Memory B cell (primary cell): ENCODE measurements at regions not wholly inside any gene's neighbourhood (a gene's known extent, or its start where the extent isn't known, plus 50 kb on each side); places are given as distances from the start of the nearest gene placed in this dataset.

ENCODE experiments used
- ATAC-seq: fragments of 150-1000 bp; cut with Tn5 transposase; 2 replicates; pipeline ENCODE4 v1.10.0; 2021; ENCODE audit warnings: low read depth, mild to moderate bottlenecking, moderate library complexity
- DNase-seq, 2 donors: peaks; one replicate each; pipeline ENCODE4 v3.0.0; 2022; ENCODE audit warnings: low spot score in 2 of 2
- H3K27ac Mint-ChIP-seq: one replicate; pipeline ENCODE4 v1.8.0; 2022; ENCODE audit warnings: mild to moderate bottlenecking, moderate library complexity, mixed read lengths
- H3K27me3 Mint-ChIP-seq: one replicate; pipeline ENCODE4 v1.8.0; 2022; ENCODE audit warnings: mixed read lengths
- H3K36me3 Mint-ChIP-seq: one replicate; pipeline ENCODE4 v1.8.0; 2022; ENCODE audit warnings: mild to moderate bottlenecking, mixed read lengths
- H3K4me1 Mint-ChIP-seq: one replicate; pipeline ENCODE4 v1.8.0; 2022; ENCODE audit warnings: mixed read lengths
- H3K4me3 Mint-ChIP-seq: one replicate; pipeline ENCODE4 v1.8.0; 2022; ENCODE audit warnings: mild to moderate bottlenecking, moderate library complexity, mixed read lengths
- H3K9me3 Mint-ChIP-seq: one replicate; pipeline ENCODE4 v1.8.0; 2022; ENCODE audit warnings: mixed read lengths

DNA sequence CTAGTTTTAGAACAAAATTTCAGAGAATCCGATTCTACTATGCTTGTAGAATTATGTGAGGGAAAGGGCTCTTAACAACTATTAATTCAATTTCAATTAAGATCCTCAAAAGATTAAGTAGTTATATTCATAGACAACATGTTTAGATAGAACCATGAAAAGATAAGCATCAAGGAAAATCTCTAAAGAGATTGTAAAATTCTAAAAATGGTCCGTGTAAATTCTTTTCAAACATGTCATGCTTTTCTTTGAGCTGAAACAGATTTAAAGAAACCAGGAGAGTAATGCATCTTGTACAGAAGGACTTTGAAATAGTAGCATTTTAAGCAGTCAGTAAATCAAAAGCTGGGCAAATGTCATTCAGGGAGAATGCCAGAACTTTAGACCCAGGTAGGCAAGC is 1080.6 kb upstream of the B3GALT2 start:
- H3K9me3 Mint-ChIP-seq, result peaks cover 4% of the 10 kb centered on the region
- no peaks in the 10 kb centered on the region for H3K4me1 Mint-ChIP-seq
- no peaks in the 10 kb centered on the region for H3K36me3 Mint-ChIP-seq
- ATAC-seq (no peak), DNase-seq (no peak)
- no peaks in the 10 kb centered on the region for H3K27me3 Mint-ChIP-seq
- H3K4me3 Mint-ChIP-seq, result no peak overlapping the region
- no peak overlapping the region for H3K27ac Mint-ChIP-seq

DNA sequence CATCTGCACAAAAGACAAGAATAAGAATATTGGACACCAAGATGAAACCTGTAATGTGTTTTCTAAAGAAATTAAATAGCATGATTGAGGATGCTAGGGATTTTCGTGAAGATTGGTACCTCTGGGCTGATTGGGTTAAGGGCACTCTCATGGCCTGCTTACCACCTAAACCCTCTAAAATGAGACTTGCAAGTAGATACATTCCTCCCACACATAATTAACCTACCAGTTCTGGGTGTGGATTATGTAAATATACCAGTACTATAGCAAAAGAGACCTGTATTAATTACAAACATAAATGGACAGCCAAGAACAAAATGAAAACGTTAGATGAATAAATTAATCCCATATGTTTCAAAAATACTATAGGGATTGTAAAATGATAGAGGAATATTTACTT is 1069.6 kb upstream of the B3GALT2 start:
- H3K27me3 Mint-ChIP-seq, result no peaks in the 10 kb centered on the region
- no peaks in the 10 kb centered on the region for H3K36me3 Mint-ChIP-seq
- H3K9me3 Mint-ChIP-seq, result no peaks in the 10 kb centered on the region
- no peaks in the 10 kb centered on the region for H3K4me1 Mint-ChIP-seq
- H3K27ac Mint-ChIP-seq, result no peak overlapping the region
- H3K4me3 Mint-ChIP-seq, result no peak overlapping the region
- ATAC-seq (no peak), DNase-seq (no peak)

DNA sequence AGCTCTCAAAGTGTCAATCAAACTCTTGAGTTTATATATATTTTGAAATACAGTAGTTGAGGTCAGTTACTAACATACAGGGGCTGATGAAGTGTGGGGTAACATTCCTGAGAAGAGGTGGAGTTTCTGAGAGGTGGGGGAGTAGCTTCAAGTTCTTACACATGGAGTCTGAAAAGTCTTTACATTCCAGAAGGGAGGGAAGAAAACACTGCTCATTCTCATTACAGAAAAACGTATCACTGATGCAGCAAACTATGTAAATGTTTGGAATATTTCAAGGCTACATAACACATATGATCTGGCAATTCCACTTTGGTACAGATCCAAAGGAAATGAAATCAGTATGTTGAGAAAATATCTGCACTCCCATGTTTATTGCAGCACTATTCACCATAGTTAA is 1065.8 kb upstream of the B3GALT2 start:
- Mint-ChIP-seq H3K36me3 (no peaks in the 10 kb centered on the region), H3K4me1 (no peaks in the 10 kb centered on the region), H3K4me3 (no peak overlapping the region), H3K27me3 (peaks cover 2% of the 10 kb centered on the region), H3K27ac (no peak overlapping the region), H3K9me3 (peaks cover 3% of the 10 kb centered on the region)
- DNase-seq (no peak), ATAC-seq (no peak)

DNA sequence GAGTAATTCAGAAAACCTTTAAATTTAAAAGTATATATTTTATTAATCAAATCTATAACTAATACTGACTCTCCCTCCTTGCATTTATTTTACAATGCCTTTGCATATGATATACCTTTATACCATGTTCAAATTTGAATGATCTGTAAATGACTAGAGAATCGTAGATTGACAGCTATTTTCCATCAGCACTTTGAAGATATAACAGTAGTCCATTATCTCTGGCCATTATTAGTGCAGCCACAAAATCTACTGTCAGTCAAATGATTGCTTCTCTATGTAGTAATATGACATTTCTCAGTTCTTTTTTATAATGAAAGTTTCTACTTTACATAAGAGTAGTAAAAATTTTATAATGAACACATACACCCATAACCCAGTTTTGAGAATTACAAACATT is 1054.8 kb upstream of the B3GALT2 start:
- Mint-ChIP-seq H3K27me3 (peaks cover 3% of the 10 kb centered on the region), H3K4me1 (no peaks in the 10 kb centered on the region), H3K4me3 (no peak overlapping the region), H3K36me3 (no peaks in the 10 kb centered on the region), H3K9me3 (no peaks in the 10 kb centered on the region), H3K27ac (no peak overlapping the region)
- DNase-seq, result no peak
- ATAC-seq, result no peak

DNA sequence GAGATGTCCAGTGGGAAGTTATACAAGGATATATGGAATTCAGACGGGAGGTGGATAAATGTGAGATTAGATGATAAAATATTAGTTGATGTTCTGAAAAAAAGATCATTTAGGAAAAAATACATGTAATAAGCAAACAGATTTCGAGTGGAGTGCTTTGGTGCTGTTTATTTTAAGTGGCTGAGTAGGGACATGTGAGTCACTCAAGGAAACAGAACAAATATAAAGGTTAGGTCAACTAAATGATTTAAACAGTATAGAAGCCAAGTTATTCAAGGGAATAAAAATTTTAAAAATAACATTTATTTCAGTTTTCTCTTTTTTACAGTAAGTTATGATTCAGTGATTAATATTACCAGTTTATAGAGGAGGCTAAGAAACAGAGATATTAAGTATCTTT is 1046.7 kb upstream of the B3GALT2 start:
- no peaks in the 10 kb centered on the region for H3K9me3 Mint-ChIP-seq
- no peak overlapping the region for H3K27ac Mint-ChIP-seq
- H3K4me3 Mint-ChIP-seq, result no peak overlapping the region
- DNase-seq, result no peak
- H3K36me3 Mint-ChIP-seq, result no peaks in the 10 kb centered on the region
- no peaks in the 10 kb centered on the region for H3K4me1 Mint-ChIP-seq
- H3K27me3 Mint-ChIP-seq, result peaks cover 12% of the 10 kb centered on the region
- no peak for ATAC-seq

DNA sequence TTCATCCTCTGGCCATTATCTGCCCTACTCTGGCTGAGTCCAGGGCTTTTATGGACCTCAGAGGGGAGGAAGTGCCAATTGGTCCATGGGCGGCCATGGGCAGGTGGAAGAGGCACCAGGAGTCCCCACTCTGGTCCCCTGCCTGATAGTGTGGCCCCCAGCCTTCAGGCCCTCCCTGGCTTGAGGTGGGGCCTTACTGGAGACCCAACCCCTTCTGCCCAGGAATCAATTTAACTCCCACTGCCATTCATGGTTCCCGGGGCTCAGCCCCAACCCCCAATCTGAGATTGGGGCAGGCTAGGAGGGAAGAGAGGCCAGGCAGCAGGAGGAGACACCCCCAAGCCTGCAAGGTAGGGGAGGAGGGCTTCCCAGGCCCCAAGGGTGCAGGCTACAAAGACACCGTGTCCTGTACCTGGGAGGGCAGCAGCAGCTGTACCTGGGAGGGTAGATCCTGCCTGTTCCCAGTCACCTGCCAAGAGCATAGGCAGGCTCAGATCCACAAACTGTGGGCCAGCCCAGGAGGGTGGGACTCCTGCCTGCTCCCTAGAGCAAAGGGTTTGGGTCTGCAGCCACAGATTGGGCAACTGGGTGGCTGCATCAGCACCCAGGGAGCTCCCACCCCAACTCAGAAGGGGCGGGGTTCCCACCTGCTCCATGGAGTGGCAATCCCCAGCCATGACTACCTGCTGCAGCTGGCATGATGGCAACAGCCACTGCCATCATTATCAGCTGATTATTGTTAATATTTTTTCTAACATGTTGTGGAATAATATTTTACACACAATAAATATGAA is 1044.1 kb upstream of the B3GALT2 start:
- Mint-ChIP-seq H3K4me1 (peaks cover under 1% of the 10 kb centered on the region), H3K9me3 (no peaks in the 10 kb centered on the region), H3K36me3 (no peaks in the 10 kb centered on the region), H3K27me3 (peaks cover 10% of the 10 kb centered on the region), H3K27ac (no peak overlapping the region), H3K4me3 (no peak overlapping the region)
- ATAC-seq, result no peak
- no peak for DNase-seq

DNA sequence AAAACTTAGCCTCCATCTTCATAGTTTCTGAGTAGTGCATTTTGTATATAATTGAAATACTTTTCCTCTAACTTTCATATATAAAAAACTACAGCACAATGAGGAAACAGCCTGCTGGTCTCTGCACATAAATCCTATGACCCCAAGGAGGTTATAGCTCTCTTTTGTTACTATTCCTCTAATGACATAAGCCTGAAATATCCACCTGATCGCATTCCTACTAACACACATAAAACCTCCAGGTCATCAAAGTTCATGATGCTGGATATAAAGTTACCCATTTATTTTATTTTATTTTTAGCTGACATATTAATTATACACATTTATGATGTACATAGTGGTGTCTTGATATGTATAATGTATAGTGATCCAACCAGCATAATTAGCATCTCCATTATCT is 1042.0 kb upstream of the B3GALT2 start:
- H3K9me3 Mint-ChIP-seq, result no peaks in the 10 kb centered on the region
- H3K27ac Mint-ChIP-seq, result no peak overlapping the region
- no peak for DNase-seq
- H3K36me3 Mint-ChIP-seq, result no peaks in the 10 kb centered on the region
- no peak for ATAC-seq
- H3K4me3 Mint-ChIP-seq, result no peak overlapping the region
- peaks cover 8% of the 10 kb centered on the region for H3K27me3 Mint-ChIP-seq
- H3K4me1 Mint-ChIP-seq, result peaks cover 2% of the 10 kb centered on the region

DNA sequence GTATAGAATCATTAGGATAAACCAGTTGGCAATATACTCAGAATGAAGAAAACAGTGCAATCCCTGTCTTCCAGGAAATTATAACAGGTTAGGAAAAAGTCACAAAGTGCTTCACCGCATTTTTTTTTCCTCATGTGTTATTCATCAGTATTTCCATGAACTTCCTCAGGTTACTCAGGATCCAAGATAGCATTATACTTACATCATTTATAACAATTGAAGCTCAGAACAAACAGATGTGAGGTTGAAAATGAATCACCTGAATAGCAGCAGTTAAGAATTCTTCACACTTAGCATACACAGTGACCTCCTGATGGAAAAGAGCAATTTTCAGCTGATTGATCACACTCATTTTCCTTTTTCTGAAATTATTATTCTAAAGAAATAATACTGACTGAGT is 1040.7 kb upstream of the B3GALT2 start:
- no peaks in the 10 kb centered on the region for H3K9me3 Mint-ChIP-seq
- peaks cover 2% of the 10 kb centered on the region for H3K4me1 Mint-ChIP-seq
- peaks cover 3% of the 10 kb centered on the region for H3K27me3 Mint-ChIP-seq
- ATAC-seq, result no peak
- no peaks in the 10 kb centered on the region for H3K36me3 Mint-ChIP-seq
- H3K27ac Mint-ChIP-seq, result no peak overlapping the region
- no peak overlapping the region for H3K4me3 Mint-ChIP-seq
- DNase-seq, result no peak

DNA sequence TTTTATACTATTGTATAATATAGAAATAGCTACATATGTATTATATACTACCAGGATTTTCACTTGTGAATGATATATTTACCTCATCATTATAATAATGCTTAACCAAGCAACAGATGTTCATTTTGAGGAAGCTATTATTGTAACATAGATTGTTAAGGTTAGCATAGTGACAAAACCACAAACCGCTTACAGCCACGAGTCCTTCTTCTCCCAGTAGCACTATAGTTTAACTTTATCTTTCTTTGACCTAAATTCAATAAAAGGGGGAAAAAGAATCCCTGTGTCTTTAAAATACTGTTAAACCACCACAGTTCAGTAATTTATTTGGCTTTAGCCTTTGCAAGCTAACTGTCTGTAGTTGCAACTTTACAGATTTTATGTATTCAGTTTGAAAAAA is 1039.4 kb upstream of the B3GALT2 start:
- DNase-seq (no peak), ATAC-seq (peak; percentile 84)
- Mint-ChIP-seq H3K9me3 (no peaks in the 10 kb centered on the region), H3K4me3 (no peak overlapping the region), H3K27me3 (peaks cover 3% of the 10 kb centered on the region), H3K27ac (no peak overlapping the region), H3K4me1 (peaks cover 2% of the 10 kb centered on the region), H3K36me3 (no peaks in the 10 kb centered on the region)

DNA sequence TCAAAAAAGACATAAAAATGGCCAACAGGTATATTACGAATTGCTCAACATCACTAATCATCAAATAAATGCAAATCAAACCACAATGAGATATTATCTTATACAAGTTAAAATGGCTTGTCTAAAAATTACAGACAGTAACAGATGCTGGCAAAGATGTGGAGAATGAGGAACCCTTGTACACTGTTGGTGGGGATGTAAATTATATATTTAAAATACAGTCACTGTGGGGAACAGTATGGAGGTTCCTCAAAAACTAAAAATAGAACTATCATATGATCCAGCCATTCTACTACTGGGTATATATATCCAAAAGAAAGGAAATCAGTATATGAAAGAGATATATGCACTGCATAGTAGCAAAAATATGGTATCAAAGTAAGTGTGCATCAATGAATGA is 1037.2 kb upstream of the B3GALT2 start:
- Mint-ChIP-seq H3K9me3 (no peaks in the 10 kb centered on the region), H3K27me3 (peaks cover 6% of the 10 kb centered on the region), H3K36me3 (no peaks in the 10 kb centered on the region), H3K4me1 (peaks cover 2% of the 10 kb centered on the region), H3K4me3 (no peak overlapping the region), H3K27ac (no peak overlapping the region)
- ATAC-seq, result no peak
- DNase-seq, result no peak

DNA sequence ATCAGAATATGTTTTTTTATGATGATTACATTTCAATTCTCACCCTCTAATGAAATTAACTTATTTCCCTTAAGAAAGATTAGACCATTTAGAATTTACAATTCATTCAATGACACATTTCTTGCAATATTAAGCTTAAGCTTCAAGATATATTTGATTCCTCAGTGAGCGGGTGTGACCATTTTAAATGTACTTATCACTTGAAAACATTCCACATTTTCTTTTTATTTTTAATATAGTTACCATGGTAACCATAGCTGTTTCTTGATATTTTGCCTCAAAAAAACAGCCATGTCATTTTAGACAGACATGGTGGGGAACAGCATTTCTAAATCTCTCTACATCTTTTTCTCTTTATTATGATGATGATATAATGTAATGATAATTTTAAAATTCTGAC is 1029.0 kb upstream of the B3GALT2 start:
- H3K4me1 Mint-ChIP-seq, result no peaks in the 10 kb centered on the region
- peaks cover 7% of the 10 kb centered on the region for H3K27me3 Mint-ChIP-seq
- no peaks in the 10 kb centered on the region for H3K9me3 Mint-ChIP-seq
- no peak overlapping the region for H3K27ac Mint-ChIP-seq
- ATAC-seq, result no peak
- no peak for DNase-seq
- H3K4me3 Mint-ChIP-seq, result no peak overlapping the region
- H3K36me3 Mint-ChIP-seq, result no peaks in the 10 kb centered on the region

DNA sequence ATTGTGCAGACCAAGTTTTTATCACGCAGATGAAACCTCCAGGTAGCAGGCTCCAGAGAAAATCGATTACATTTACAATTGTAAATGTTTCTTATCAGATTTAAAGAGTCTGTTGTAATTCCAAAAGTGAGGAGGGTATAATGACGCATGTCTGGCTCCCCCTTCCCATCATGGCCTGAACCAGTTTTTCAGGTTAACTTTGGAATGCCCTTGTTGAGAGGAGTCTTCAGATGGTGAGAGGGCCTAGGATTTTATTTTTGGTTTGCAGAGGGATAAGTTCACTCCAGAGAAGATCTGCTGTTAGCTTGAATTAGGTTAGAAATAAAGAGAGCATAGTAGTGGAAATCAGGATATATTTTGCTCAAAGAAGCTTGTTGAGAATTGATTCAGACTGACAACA is 1028.3 kb upstream of the B3GALT2 start:
- Mint-ChIP-seq H3K4me1 (no peaks in the 10 kb centered on the region), H3K4me3 (no peak overlapping the region), H3K27me3 (peaks cover 7% of the 10 kb centered on the region), H3K9me3 (no peaks in the 10 kb centered on the region), H3K36me3 (no peaks in the 10 kb centered on the region), H3K27ac (no peak overlapping the region)
- no peak for ATAC-seq
- no peak for DNase-seq

DNA sequence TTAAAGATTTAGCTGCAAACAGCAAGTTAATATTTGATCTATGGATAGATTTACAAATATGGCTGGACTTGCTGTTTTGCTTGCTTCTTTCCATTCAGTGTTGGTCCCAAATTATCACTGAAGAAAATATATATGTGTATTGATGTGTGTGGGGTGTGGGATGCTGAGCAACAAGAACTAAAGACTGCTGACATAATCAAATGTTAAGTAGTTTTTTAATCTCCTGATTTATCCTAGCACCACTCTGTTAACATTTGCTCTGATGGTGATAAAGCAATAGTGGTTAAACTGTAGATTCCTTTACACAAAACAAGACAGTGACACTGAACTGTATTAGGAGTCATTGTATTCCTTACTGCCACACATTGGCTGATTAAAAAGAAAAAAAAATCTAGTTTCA is 1023.5 kb upstream of the B3GALT2 start:
- peaks cover 5% of the 10 kb centered on the region for H3K27me3 Mint-ChIP-seq

DNA sequence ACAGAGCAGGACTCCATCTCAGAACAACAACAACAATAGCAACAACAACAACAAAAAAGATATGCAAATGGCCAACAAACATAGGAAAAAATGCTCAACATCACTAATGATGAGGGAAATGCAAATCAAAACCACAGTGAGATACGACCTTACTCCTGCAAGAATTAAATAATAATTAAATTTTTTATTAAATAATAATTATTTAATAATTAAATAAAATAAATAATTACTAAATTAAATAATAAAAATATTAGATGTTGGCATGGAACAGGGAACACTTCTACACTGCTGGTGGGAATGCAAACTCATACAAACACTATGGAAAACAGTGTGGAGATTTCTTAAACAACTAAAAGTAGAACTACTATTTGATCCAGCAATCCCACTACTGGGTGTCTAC is 1022.3 kb upstream of the B3GALT2 start:
- peaks cover 2% of the 10 kb centered on the region for H3K27me3 Mint-ChIP-seq

More for the DNA sequence above, 1023.5 kb upstream of the B3GALT2 start:
- H3K27ac Mint-ChIP-seq, result no peak overlapping the region
- DNase-seq, result no peak
- no peak overlapping the region for H3K4me3 Mint-ChIP-seq
- H3K36me3 Mint-ChIP-seq, result no peaks in the 10 kb centered on the region
- peaks cover 2% of the 10 kb centered on the region for H3K9me3 Mint-ChIP-seq
- no peaks in the 10 kb centered on the region for H3K4me1 Mint-ChIP-seq
- no peak for ATAC-seq

DNA sequence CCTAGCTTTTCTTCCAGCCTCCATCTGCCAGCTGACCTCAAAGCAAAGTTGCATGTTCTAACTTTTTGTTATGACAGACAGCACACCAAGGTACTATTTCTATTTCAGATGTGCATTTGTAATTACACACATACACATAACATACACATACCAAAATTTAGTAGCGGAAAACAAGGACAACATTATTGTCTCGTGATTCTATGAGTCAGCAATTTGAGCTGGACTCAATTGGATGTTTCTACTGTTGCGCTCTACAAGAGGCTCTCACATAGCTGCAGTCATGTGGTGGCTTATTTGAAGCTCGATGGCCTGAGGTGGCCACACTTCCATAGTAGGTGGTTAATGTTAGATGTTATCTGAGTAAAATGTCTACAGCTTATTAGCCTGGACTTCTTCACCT is 1010.1 kb upstream of the B3GALT2 start:
- no peaks in the 10 kb centered on the region for H3K4me1 Mint-ChIP-seq
- no peak for ATAC-seq
- no peak for DNase-seq
- no peaks in the 10 kb centered on the region for H3K36me3 Mint-ChIP-seq
- peaks cover 1% of the 10 kb centered on the region for H3K9me3 Mint-ChIP-seq
- no peak overlapping the region for H3K4me3 Mint-ChIP-seq
- no peak overlapping the region for H3K27ac Mint-ChIP-seq
- H3K27me3 Mint-ChIP-seq, result no peaks in the 10 kb centered on the region

More for the DNA sequence above, 1022.3 kb upstream of the B3GALT2 start:
- H3K4me1 Mint-ChIP-seq, result no peaks in the 10 kb centered on the region
- H3K27ac Mint-ChIP-seq, result no peak overlapping the region
- DNase-seq (no peak), ATAC-seq (no peak)
- peaks cover 2% of the 10 kb centered on the region for H3K9me3 Mint-ChIP-seq
- no peaks in the 10 kb centered on the region for H3K36me3 Mint-ChIP-seq
- no peak overlapping the region for H3K4me3 Mint-ChIP-seq
